HepG2 (cell line): ENCODE measurements at regions not wholly inside any gene's neighbourhood (a gene's known extent, or its start where the extent isn't known, plus 50 kb on each side); places are given as distances from the start of the nearest gene placed in this dataset.

Source experiments
- ATAC-seq: fragments of 200-7000 bp; cut with Tn5 transposase; 3 replicates; pipeline ENCODE4 v1.9.1; 2020; ENCODE audit warnings: mild to moderate bottlenecking, moderate library complexity
- BruUV-seq: library from RNA; stranded (reverse); fragments of 400-500 nt; replicated peaks from 2 replicates; lab custom pipeline; 2021; lab: Mats Ljungman, UMichigan
- CTCF ChIA-PET: fragments of 300-600 bp; formaldehyde crosslinking; extraction: SDS; loops from one replicate; lab custom pipeline; 2021; ENCODE audit warnings: low total read pairs, inconsistent platforms, low intra/inter-chr PET ratio; lab: Yijun Ruan, JAX
- POLR2A ChIA-PET: fragments of 350-600 bp; sonication (Branson Sonifier 250); formaldehyde crosslinking; loops from one replicate; lab custom pipeline; 2020; ENCODE audit warnings: antibody characterized with exemption, inconsistent platforms; lab: Yijun Ruan, JAX
- DNase-seq: peaks from one replicate; pipeline ENCODE4 v3.0.0-alpha.2; 2015; ENCODE audit warnings: low spot score
- FAIRE-seq: peaks from 3 replicates; lab custom pipeline; 2011; peaks lifted over from hg19 to GRCh38; lab: Jason Lieb, UNC
- H2AFZ ChIP-seq: one replicate; pipeline ENCODE4 v1.6.1; 2011; ENCODE audit warnings: low read length, inconsistent platforms
- H3K27ac ChIP-seq: fragments of 300-600 bp; 3 replicates; pipeline ENCODE4 v1.8.0; 2011; ENCODE audit warnings: mixed run types, mild to moderate bottlenecking, mixed read lengths, low read length, inconsistent platforms; ENCODE audit not compliant: insufficient read depth; ENCODE audit errors: extremely low read length
- H3K27me3 ChIP-seq, 2 experiments: fragments of 200-600 bp in 1 of 2; 2 replicates in 1 of 2; 3 replicates in 1 of 2; pipeline versions ENCODE4 v1.6.0 to v1.8.0; 2011; ENCODE audit warnings: low read length in 2 of 2, mild to moderate bottlenecking in 2 of 2, moderate library complexity in 2 of 2, inconsistent platforms in 1 of 2; ENCODE audit not compliant: insufficient read depth in 2 of 2, control insufficient read depth in 1 of 2
- H3K36me3 ChIP-seq, 2 experiments: fragments of 200-600 bp in 1 of 2; replicated peaks in 1 of 2; 2 replicates in 1 of 2; 3 replicates in 1 of 2; pipeline versions ENCODE4 v1.5.1 to v1.8.0; 2011; ENCODE audit warnings: low read length in 2 of 2, inconsistent platforms in 1 of 2; ENCODE audit not compliant: insufficient read depth in 2 of 2, control insufficient read depth in 1 of 2
- H3K4me1 ChIP-seq: 2 replicates; pipeline ENCODE4 v1.5.1; 2012; ENCODE audit warnings: low read length, inconsistent platforms; ENCODE audit not compliant: insufficient read depth
- H3K4me2 ChIP-seq: 2 replicates; pipeline ENCODE4 v1.6.0; 2011; ENCODE audit warnings: low read depth, low read length, inconsistent platforms
- H3K4me3 ChIP-seq, 3 experiments: fragments of 200-600 bp in 1 of 3; sonication (generic), shearing (Covaris generic) in 1 of 3; replicated peaks in 1 of 3; 2 replicates each; pipeline ENCODE4 v1.5.1; 2011 to 2016; ENCODE audit warnings: low read length in 3 of 3, inconsistent platforms in 2 of 3, low read depth in 2 of 3, mild to moderate bottlenecking in 2 of 3, control low read depth in 1 of 3, mixed read lengths in 1 of 3; ENCODE audit not compliant: insufficient read depth in 1 of 3
- H3K79me2 ChIP-seq: one replicate; pipeline ENCODE4 v1.6.1; 2011; ENCODE audit warnings: low read length, inconsistent platforms; ENCODE audit not compliant: insufficient read depth
- H3K9ac ChIP-seq: 2 replicates; pipeline ENCODE4 v1.6.0; 2011; ENCODE audit warnings: mild to moderate bottlenecking, low read depth, low read length, inconsistent platforms; ENCODE audit not compliant: insufficient read depth
- H3K9me3 ChIP-seq: 2 replicates; pipeline ENCODE4 v1.5.1; 2012; ENCODE audit warnings: mild to moderate bottlenecking, low read length
- H4K20me1 ChIP-seq: 2 replicates; pipeline ENCODE4 v1.6.0; 2011; ENCODE audit warnings: inconsistent platforms, mild to moderate bottlenecking, low read length, moderate library complexity; ENCODE audit not compliant: insufficient read depth
- ATF1 ChIP-seq: IDR thresholded peaks from 2 replicates; pipeline ENCODE4 v1.6.1; 2016; ENCODE audit warnings: mild to moderate bottlenecking, control low read depth
- BORCS8-MEF2B ChIP-seq: sonication (generic); formaldehyde crosslinking; IDR thresholded peaks from 2 replicates; pipeline ENCODE4 v1.8.0; 2022; ENCODE audit warnings: mild to moderate bottlenecking, missing genetic modification reagents
- CBX5 ChIP-seq: sonication (generic); formaldehyde crosslinking; IDR thresholded peaks from 2 replicates; pipeline ENCODE4 v1.4.0; 2020; ENCODE audit warnings: missing genetic modification reagents, borderline replicate concordance
- GABPA ChIP-seq, 2 experiments: IDR thresholded peaks; 2 replicates each; pipeline ENCODE4 v1.6.1; 2011 to 2016; ENCODE audit warnings: low read depth in 2 of 2, low read length in 1 of 2, missing biosample characterization in 1 of 2, missing genetic modification characterization in 1 of 2
- GATAD1 ChIP-seq: IDR thresholded peaks from 2 replicates; pipeline ENCODE4 v1.6.1; 2016; ENCODE audit warnings: missing genetic modification reagents, missing compliant biosample characterization
- HDAC2 ChIP-seq: sonication (generic); formaldehyde crosslinking; IDR thresholded peaks from 2 replicates; pipeline ENCODE4 v1.4.0; 2020; ENCODE audit warnings: missing genetic modification reagents
- KDM5A ChIP-seq: fragments of 200-600 bp; sonication (generic); IDR thresholded peaks from 2 replicates; pipeline ENCODE4 v1.7.0; 2018; ENCODE audit warnings: antibody characterized with exemption, mild to moderate bottlenecking, low read length, borderline replicate concordance
- KDM5B ChIP-seq: sonication (generic); formaldehyde crosslinking; IDR thresholded peaks from 2 replicates; pipeline ENCODE4 v1.4.0; 2020; ENCODE audit warnings: missing genetic modification reagents, mild to moderate bottlenecking, borderline replicate concordance
- RBM22 ChIP-seq: fragments of 200-400 bp; formaldehyde crosslinking; optimal IDR thresholded peaks from 2 replicates; pipeline ENCODE3; 2017; ENCODE audit warnings: mild to moderate bottlenecking, low read length, moderate library complexity
- ZNF282 ChIP-seq: fragments of 450-650 bp; IDR thresholded peaks from 2 replicates; pipeline ENCODE4 v1.6.1; 2018; ENCODE audit not compliant: partially characterized antibody
- ZNF550 ChIP-seq: sonication (generic); formaldehyde crosslinking; IDR thresholded peaks from 2 replicates; pipeline ENCODE4 v1.4.0; 2020; ENCODE audit warnings: mild to moderate bottlenecking, missing genetic modification reagents, borderline replicate concordance
- ZNF672 ChIP-seq: sonication (generic); formaldehyde crosslinking; IDR thresholded peaks from 2 replicates; pipeline ENCODE4 v1.8.1; 2022; ENCODE audit warnings: missing genetic modification reagents
- ZNF720 ChIP-seq: sonication (generic); formaldehyde crosslinking; IDR thresholded peaks from 2 replicates; pipeline ENCODE4 v1.4.0; 2020; ENCODE audit warnings: missing genetic modification reagents
- whole genome bisulfite sequencing: methylation state at CpG from one replicate; pipeline ENCODE4 v1.1.6; 2017; ENCODE audit warnings: low lambda C conversion rate; 5-methylcytosine and 5-hydroxymethylcytosine counted together
- in situ Hi-C: cut with HindIII; loops from 2 replicates; pipeline ENCODE4 v1.10.0; 2017; ENCODE audit warnings: low pct_unique_long_range_greater_than_20kb; ENCODE audit not compliant: extremely low pct_ligation_motif_present
- intact Hi-C: fragments of 100-400 bp; cut with micrococcal nuclease; formaldehyde crosslinking; loops from one replicate; pipeline ENCODE4 v1.10.0; 2022; ENCODE audit not compliant: unreplicated experiment
- TF ChIP-seq, protein P1 (sequence below): sonication (generic); formaldehyde crosslinking; IDR thresholded peaks from 2 replicates; pipeline ENCODE4 v1.4.0; 2020; ENCODE audit warnings: mild to moderate bottlenecking, missing genetic modification reagents, borderline replicate concordance
- TF ChIP-seq, protein P2 (sequence below): sonication (generic); formaldehyde crosslinking; conservative IDR thresholded peaks from 2 replicates; pipeline ENCODE4 v1.4.0; 2020; ENCODE audit warnings: missing genetic modification reagents
- TF ChIP-seq, protein P3 (sequence below): sonication (generic); formaldehyde crosslinking; IDR thresholded peaks from 2 replicates; pipeline ENCODE4 v1.8.1; 2023; ENCODE audit warnings: mild to moderate bottlenecking, inconsistent platforms, moderate library complexity, missing genetic modification reagents, borderline replicate concordance

DNA sequence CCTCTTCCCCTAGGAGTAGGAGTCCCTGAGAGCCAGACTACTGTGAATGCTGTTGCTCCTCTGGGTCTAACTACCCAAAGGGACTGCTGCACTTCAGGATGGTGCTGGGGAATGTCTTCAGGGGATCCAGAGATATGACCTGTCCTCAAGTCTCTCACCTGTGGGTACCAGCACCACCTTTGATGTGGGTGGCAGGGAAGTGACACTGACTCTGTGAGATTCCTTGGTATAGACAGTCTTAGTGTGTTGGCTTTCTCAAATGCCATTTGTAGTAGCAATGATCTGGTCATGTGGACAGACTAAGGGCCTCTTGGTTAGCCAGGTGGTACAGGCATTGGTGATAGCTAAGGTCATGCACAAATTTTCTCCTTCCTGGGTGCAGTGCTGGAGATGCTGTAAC, 108.9 kb upstream of the ADAMTS3 start:
- no peak overlapping the region for H3K9ac ChIP-seq
- intact Hi-C loops (no loop called here), in situ Hi-C loops (no loop called here)
- no peaks in the 10 kb centered on the region for H3K27me3 ChIP-seq
- no peaks in the 10 kb centered on the region for H3K9me3 ChIP-seq
- H3K4me1 ChIP-seq: no peaks in the 10 kb centered on the region
- DNase-seq: no peak
- H3K79me2 ChIP-seq: no peaks in the 10 kb centered on the region
- CTCF ChIA-PET: no interaction called here
- H4K20me1 ChIP-seq: no peaks in the 10 kb centered on the region
- H2AFZ ChIP-seq: no peak overlapping the region
- POLR2A ChIA-PET: no interaction called here
- H3K36me3 ChIP-seq: no peaks in the 10 kb centered on the region
- H3K27ac ChIP-seq: no peak overlapping the region
- ATAC-seq: no peak
- TF ChIP-seq BORCS8-MEF2B (CRISPR knock-in tag) (no peak), KDM5A (no peak), CBX5 (no peak), ZNF282 (no peak), KDM5B (CRISPR knock-in tag) (no peak), GABPA (IDR thresholded peaks at IDR 0.05; ENCODE audit: low read depth, low read length) (no peak), GABPA (CRISPR knock-in tag; IDR thresholded peaks at IDR 0.05; ENCODE audit: low read depth) (no peak), ZNF720 (CRISPR knock-in tag) (no peak)
- TF ChIP-seq, protein P1, sequence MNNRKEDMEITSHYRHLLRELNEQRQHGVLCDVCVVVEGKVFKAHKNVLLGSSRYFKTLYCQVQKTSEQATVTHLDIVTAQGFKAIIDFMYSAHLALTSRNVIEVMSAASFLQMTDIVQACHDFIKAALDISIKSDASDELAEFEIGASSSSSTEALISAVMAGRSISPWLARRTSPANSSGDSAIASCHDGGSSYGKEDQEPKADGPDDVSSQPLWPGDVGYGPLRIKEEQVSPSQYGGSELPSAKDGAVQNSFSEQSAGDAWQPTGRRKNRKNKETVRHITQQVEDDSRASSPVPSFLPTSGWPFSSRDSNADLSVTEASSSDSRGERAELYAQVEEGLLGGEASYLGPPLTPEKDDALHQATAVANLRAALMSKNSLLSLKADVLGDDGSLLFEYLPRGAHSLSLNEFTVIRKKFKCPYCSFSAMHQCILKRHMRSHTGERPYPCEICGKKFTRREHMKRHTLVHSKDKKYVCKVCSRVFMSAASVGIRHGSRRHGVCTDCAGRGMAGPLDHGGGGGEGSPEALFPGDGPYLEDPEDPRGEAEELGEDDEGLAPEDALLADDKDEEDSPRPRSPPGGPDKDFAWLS: no peak
- FAIRE-seq: no peak
- H3K4me3 ChIP-seq: no peak overlapping the region
- no peak overlapping the region for H3K4me2 ChIP-seq
- BruUV-seq: no TSS peak

DNA sequence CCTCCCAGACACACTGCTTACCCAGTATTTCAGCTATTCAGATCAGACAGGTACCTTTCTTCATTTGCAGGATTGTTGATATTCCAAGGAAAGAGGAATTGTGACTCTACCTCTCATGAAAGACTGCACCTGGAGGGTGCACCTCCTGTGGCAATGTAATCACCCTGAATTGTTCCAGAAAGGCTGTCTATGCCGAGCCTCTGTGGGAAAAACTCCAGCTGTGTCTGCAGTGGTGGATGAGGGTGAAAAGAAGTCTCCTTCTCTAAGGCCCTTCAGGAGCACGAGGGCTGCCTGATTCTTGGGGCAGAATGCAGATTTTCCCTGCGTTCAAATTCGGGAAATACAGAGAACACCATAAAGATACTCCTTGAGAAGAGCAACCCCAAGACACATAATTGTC, 108.2 kb upstream of the ADAMTS3 start:
- H2AFZ ChIP-seq: no peak overlapping the region
- no peaks in the 10 kb centered on the region for H3K27me3 ChIP-seq
- FAIRE-seq (no peak), ATAC-seq (no peak), DNase-seq (no peak)
- ChIA-PET POLR2A (no interaction called here), CTCF (no interaction called here)
- intact Hi-C loops: no loop called here
- no peaks in the 10 kb centered on the region for H4K20me1 ChIP-seq
- H3K79me2 ChIP-seq: no peaks in the 10 kb centered on the region
- no peaks in the 10 kb centered on the region for H3K9me3 ChIP-seq
- no TSS peak for BruUV-seq
- H3K4me2 ChIP-seq: no peak overlapping the region
- WGBS: 0% methylated on average over 4 of the region's 4 CpGs
- H3K36me3 ChIP-seq: no peaks in the 10 kb centered on the region
- no peaks in the 10 kb centered on the region for H3K4me1 ChIP-seq
- H3K4me3 ChIP-seq: no peak overlapping the region
- no peak overlapping the region for H3K27ac ChIP-seq
- in situ Hi-C loops: no loop called here
- H3K9ac ChIP-seq: no peak overlapping the region
- TF ChIP-seq, protein P2, sequence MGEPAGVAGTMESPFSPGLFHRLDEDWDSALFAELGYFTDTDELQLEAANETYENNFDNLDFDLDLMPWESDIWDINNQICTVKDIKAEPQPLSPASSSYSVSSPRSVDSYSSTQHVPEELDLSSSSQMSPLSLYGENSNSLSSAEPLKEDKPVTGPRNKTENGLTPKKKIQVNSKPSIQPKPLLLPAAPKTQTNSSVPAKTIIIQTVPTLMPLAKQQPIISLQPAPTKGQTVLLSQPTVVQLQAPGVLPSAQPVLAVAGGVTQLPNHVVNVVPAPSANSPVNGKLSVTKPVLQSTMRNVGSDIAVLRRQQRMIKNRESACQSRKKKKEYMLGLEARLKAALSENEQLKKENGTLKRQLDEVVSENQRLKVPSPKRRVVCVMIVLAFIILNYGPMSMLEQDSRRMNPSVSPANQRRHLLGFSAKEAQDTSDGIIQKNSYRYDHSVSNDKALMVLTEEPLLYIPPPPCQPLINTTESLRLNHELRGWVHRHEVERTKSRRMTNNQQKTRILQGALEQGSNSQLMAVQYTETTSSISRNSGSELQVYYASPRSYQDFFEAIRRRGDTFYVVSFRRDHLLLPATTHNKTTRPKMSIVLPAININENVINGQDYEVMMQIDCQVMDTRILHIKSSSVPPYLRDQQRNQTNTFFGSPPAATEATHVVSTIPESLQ: no peak
- TF ChIP-seq HDAC2 (CRISPR knock-in tag) (no peak), ZNF672 (CRISPR knock-in tag) (no peak), RBM22 (no peak), ATF1 (CRISPR knock-in tag) (no peak), GATAD1 (CRISPR knock-in tag) (no peak), ZNF550 (CRISPR knock-in tag) (no peak)
- TF ChIP-seq, protein P3, sequence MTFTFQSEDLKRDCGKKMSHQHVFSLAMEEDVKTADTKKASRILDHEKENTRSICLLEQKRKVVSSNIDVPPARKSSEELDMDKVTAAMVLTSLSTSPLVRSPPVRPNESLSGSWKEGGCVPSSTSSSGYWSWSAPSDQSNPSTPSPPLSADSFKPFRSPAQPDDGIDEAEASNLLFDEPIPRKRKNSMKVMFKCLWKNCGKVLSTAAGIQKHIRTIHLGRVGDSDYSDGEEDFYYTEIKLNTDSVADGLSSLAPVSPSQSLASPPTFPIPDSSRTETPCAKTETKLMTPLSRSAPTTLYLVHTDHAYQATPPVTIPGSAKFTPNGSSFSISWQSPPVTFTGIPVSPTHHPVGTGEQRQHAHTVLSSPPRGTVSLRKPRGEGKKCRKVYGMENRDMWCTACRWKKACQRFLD (CRISPR knock-in tag): no peak
